Activated T-helper 1 cell treated with anti-CD3 and anti-CD28 coated beads, Interleukin-12 subunit alpha, Interleukin-12 subunit beta, Interleukin-2, Interleukin-4 antibody, amounts not matched to agents 30 ng/mL and 10 ng/mL and 1 ng/mL, durations not matched to agents 14 hours and 24 hours and 36 hours (primary cell): ENCODE measurements at regions not wholly inside any gene's neighbourhood (a gene's known extent, or its start where the extent isn't known, plus 50 kb on each side); places are given as distances from the start of the nearest gene placed in this dataset.

Source experiments
- DNase-seq: peaks from one replicate; pipeline ENCODE4 v3.0.0; 2021; ENCODE audit warnings: low spot score
- H3K27ac Mint-ChIP-seq: one replicate; pipeline ENCODE4 v1.8.0; 2021; ENCODE audit warnings: mild to moderate bottlenecking, mixed read lengths
- H3K27me3 Mint-ChIP-seq: one replicate; pipeline ENCODE4 v1.8.0; 2022; ENCODE audit warnings: mild to moderate bottlenecking, moderate library complexity, mixed read lengths; ENCODE audit not compliant: insufficient read depth
- H3K36me3 Mint-ChIP-seq: one replicate; pipeline ENCODE4 v1.8.0; 2021; ENCODE audit warnings: low read depth, mixed read lengths
- H3K4me1 Mint-ChIP-seq: one replicate; pipeline ENCODE4 v1.8.0; 2021; ENCODE audit warnings: low read depth, mixed read lengths
- H3K4me3 Mint-ChIP-seq: one replicate; pipeline ENCODE4 v1.8.0; 2021; ENCODE audit warnings: mild to moderate bottlenecking, moderate library complexity, mixed read lengths
- H3K9me3 Mint-ChIP-seq: one replicate; pipeline ENCODE4 v1.8.0; 2021; ENCODE audit warnings: mixed read lengths
- intact Hi-C: fragments of 100-400 bp; cut with micrococcal nuclease; formaldehyde crosslinking; loops from one replicate; pipeline ENCODE4 v1.15.1; 2024

DNA sequence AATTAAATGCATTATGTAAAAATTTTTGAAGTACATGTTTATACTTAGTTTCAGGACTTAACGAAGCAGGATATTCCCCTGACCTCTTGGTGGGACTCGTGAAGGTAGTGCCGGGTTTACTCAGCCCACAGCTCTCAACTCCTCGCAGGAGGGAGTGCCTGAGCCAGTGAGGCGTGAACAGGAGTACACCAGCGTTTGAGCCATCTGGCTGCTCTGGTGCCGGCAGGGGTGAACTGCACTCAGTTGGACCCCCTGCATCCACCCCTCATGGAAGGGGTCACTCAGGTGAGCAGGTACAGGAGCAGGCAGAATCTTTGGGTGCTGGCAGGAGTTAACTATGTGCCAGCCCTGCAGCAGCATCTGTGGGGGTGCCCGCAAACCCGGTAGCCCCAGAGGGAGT, 625.1 kb upstream of the PCDH15 start:
- H3K4me3 Mint-ChIP-seq: no peak overlapping the region
- no peak for DNase-seq
- no peaks in the 10 kb centered on the region for H3K9me3 Mint-ChIP-seq
- intact Hi-C loops: no loop called here
- H3K36me3 Mint-ChIP-seq: no peaks in the 10 kb centered on the region
- no peak overlapping the region for H3K27ac Mint-ChIP-seq
- no peaks in the 10 kb centered on the region for H3K27me3 Mint-ChIP-seq
- no peaks in the 10 kb centered on the region for H3K4me1 Mint-ChIP-seq

DNA sequence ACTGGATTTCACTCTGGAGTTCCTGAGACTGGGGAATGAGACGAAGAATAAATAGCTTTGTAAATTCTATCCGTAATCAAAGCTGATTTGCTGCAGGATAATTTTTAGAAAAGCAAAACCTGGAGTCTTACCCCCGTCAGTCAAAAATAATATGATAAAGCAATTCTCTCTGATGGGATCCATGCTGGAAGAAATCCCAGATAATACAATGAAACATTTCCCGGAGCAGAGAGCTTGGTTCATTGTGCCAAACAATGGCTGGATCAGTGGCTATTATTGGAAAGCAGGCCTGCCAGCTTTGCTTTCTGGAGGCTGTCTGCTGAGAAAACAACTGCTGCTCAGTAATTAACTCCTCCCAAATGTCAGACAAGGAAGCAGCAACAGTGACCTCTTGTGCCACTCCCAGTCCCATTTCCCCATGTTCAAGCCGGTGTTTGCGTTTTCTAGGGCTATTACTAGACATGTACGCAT, 609.4 kb upstream of the PCDH15 start:
- intact Hi-C loops: no loop called here
- Mint-ChIP-seq H3K4me3 (no peak overlapping the region), H3K9me3 (no peaks in the 10 kb centered on the region), H3K4me1 (no peaks in the 10 kb centered on the region), H3K36me3 (no peaks in the 10 kb centered on the region), H3K27me3 (no peaks in the 10 kb centered on the region), H3K27ac (no peak overlapping the region)
- no peak for DNase-seq

DNA sequence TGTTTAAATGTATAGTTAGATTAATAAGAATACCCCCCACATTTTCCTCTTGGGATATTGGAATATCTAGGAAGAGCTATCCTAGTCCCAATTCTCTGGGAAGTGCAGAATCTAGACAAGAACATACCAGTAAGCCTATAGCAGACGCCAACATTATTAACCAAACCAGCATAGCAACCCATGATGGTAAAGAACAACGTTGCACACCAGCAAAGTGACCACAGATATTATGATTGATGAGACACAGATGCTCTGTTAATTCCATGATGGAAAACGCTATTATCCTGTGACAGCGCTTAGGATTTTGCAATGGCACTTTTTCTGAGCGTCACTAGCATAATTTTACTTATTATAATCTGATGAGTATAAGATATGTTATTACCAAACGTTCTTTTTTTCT, 603.1 kb upstream of the PCDH15 start:
- intact Hi-C loops: no loop called here
- no peak overlapping the region for H3K27ac Mint-ChIP-seq
- H3K4me3 Mint-ChIP-seq: no peak overlapping the region
- H3K9me3 Mint-ChIP-seq: no peaks in the 10 kb centered on the region
- no peaks in the 10 kb centered on the region for H3K4me1 Mint-ChIP-seq
- DNase-seq: no peak
- H3K36me3 Mint-ChIP-seq: no peaks in the 10 kb centered on the region
- H3K27me3 Mint-ChIP-seq: no peaks in the 10 kb centered on the region

DNA sequence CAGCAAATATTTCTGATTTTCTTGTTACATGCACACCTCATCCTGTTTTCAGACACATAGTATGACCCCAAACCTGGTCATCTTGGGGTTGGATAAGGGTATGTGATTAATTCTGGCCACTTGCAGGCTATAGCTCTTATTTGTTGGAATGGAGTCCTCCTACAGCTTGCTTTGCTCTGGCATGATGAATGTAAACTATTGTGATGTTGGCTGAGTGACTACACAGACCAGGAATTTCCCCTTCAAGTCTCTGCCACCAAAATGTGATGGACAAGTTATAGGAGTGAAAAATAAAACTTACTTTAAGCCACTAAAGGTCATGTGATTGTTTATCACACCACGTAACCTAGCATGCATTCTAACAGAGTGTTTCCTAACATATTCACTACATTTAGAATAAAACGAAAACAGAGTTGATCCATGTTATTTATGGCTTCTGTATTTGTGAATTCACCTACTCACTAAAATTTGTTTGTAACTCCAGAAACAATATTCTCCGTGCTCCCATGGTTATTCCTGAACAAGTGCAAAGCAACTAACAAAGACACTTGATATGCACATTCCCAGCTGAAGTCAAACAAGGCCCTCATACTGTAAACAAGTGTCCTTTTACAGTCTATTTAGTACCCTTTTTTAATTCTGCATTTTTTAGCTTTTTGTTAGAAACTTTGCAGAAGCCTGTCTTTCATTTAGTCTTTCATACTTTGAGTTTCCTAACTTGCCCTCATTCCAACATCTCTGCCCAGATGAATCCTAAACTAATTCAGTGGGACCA, 599.2 kb upstream of the PCDH15 start:
- H3K27me3 Mint-ChIP-seq: no peaks in the 10 kb centered on the region
- H3K36me3 Mint-ChIP-seq: no peaks in the 10 kb centered on the region
- DNase-seq: no peak
- no peaks in the 10 kb centered on the region for H3K4me1 Mint-ChIP-seq
- H3K9me3 Mint-ChIP-seq: no peaks in the 10 kb centered on the region
- intact Hi-C loops: no loop called here
- no peak overlapping the region for H3K27ac Mint-ChIP-seq
- no peak overlapping the region for H3K4me3 Mint-ChIP-seq

DNA sequence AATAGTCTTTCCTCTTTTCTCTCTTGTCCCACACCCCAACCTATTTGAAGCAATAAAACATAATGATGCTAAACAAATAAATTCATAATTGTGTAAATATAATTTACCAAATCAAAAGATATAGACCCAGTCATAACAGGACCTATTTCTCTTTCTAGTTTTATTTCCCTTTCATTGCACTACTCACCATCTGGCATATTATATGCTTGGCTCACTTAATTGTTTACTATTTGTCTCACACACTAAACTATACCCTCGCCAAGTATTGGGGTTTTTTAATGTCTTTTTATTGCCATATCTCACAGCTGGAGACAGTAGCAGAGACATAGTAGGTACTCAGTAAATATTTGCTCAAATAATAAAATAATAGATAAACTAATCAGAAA, 597.5 kb upstream of the PCDH15 start:
- Mint-ChIP-seq H3K9me3 (no peaks in the 10 kb centered on the region), H3K36me3 (no peaks in the 10 kb centered on the region), H3K27me3 (no peaks in the 10 kb centered on the region), H3K4me1 (no peaks in the 10 kb centered on the region), H3K27ac (no peak overlapping the region), H3K4me3 (no peak overlapping the region)
- intact Hi-C loops: no loop called here
- no peak for DNase-seq

DNA sequence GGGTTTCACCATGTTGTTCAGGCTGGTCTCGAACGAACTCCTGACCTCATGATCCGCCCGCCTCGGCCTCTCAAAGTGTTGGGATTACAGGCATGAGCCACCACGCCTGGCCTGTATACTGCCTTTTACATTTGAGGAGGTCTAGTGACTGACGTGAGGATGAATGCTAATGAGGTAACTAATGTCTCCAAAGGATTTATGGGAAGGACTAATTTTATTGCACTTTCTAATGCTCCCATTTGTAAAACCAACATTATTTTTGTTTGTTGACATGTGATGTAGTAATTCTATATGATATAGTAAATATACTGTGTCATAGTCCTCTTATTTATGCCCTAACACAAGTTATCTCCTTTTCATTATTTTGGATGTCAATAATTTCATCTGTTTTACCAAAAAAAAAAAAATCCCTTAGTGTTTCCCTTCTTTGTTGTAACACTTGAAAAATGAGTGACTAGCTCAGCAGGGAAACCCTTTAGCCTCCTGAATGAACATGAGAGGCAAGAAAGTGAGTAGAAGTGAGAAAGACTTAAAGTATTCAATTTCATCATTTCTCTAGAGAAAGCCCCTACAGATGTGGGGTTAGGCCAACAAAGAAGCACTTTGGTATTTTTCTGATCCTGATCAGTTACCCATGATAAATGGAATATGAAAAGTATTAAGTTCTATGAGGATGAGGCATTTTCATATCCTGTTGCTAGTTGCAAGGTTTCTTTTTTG, 596.9 kb upstream of the PCDH15 start:
- no peaks in the 10 kb centered on the region for H3K27me3 Mint-ChIP-seq
- no peak for DNase-seq
- no peak overlapping the region for H3K27ac Mint-ChIP-seq
- intact Hi-C loops: no loop called here
- H3K36me3 Mint-ChIP-seq: no peaks in the 10 kb centered on the region
- no peak overlapping the region for H3K4me3 Mint-ChIP-seq
- no peaks in the 10 kb centered on the region for H3K9me3 Mint-ChIP-seq
- no peaks in the 10 kb centered on the region for H3K4me1 Mint-ChIP-seq

DNA sequence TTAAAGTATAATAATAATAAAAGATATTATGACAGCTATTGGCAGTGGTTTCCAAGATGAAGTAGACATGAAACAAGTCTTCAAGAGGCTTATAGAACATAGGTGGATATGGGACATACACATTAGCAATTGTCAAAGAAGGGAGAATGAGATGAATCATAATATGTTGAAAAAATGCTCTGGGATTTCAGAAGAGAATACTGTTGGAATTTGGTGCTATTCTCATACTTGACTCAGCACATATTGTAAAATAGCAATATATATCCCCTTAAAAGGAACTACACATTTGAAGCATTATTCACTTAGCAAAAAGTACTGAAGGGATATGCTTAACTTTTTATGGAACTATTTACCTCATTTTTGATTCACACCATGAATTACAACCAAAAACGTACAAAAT, 577.2 kb upstream of the PCDH15 start:
- intact Hi-C loops: no loop called here
- no peaks in the 10 kb centered on the region for H3K27me3 Mint-ChIP-seq
- H3K9me3 Mint-ChIP-seq: no peaks in the 10 kb centered on the region
- no peak for DNase-seq
- H3K4me3 Mint-ChIP-seq: no peak overlapping the region
- no peaks in the 10 kb centered on the region for H3K4me1 Mint-ChIP-seq
- no peak overlapping the region for H3K27ac Mint-ChIP-seq
- H3K36me3 Mint-ChIP-seq: no peaks in the 10 kb centered on the region

DNA sequence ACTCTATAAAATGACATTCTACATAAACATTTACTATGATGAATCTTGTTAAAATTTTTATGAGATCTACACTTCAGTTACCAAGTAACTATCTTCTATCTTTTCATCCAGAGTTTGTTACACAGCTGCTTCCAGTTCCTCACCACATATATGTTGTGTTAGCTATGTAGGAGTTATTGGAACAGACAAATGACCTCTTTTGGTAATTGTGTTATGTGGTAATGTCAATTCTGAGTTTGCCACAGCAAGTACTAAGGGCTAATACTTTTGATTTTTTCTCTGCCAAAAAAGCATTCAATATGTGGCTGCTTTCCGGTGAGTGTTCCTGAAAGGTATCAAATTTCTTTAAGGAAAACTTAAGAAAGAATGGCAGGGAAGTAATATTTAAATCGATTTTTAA, 573.9 kb upstream of the PCDH15 start:
- intact Hi-C loops: no loop called here
- no peaks in the 10 kb centered on the region for H3K36me3 Mint-ChIP-seq
- H3K27ac Mint-ChIP-seq: no peak overlapping the region
- H3K4me1 Mint-ChIP-seq: no peaks in the 10 kb centered on the region
- H3K4me3 Mint-ChIP-seq: no peak overlapping the region
- no peaks in the 10 kb centered on the region for H3K27me3 Mint-ChIP-seq
- no peak for DNase-seq
- H3K9me3 Mint-ChIP-seq: no peaks in the 10 kb centered on the region

DNA sequence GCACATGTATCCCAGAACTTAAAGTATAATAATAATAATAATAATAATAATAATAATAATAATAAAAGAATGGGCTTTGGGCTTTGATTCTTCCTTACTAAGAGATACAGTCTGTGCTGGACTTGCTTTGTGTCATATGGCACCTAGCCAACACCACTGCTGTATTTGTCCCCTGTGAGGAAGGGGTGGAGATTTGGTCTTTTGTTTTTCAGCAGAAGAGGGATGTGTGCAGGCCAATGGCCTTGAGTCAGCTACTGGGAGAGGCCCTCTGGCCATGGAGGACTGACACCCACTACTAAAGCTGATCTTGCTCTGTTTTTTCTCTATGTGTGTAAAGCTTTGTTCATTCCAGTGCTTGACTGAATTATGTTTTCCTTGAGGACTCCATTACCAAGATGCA, 573.0 kb upstream of the PCDH15 start:
- Mint-ChIP-seq H3K27ac (no peak overlapping the region), H3K9me3 (no peaks in the 10 kb centered on the region), H3K4me1 (no peaks in the 10 kb centered on the region), H3K27me3 (no peaks in the 10 kb centered on the region), H3K4me3 (no peak overlapping the region), H3K36me3 (no peaks in the 10 kb centered on the region)
- no peak for DNase-seq
- intact Hi-C loops: no loop called here

DNA sequence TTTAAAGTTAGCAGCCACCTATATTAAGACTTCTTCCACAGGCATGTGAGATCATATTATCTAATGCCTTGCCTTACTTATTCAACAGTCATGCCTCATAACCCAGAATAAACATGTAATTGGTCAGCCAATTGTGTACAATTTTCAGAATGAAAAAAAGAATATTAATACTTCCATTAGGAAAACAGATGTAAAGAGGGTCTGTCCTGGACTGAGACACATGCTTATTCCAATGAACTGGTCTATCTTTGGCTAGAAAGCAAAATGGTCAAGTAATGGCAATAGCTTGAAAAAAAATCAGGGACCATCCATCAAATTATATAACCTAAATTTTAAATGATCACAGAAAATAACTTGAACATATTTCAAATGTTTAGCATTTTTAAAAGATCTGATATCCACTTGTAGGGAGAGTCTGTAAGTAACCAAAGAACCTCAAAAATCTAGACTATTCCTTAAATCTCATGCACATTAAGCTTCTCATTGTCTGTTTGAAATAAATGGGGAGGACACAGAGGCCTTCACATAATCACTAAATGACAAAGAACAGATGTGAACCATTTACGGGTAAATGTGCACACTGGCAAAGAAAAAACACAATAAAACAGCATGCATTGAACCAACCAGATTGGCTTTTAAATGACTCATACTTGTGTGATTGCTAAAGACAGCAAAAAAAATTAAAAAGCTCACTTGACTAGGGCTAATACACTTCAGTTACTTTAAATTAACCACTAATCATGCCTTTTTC, 568.8 kb upstream of the PCDH15 start:
- Mint-ChIP-seq H3K4me1 (no peaks in the 10 kb centered on the region), H3K27ac (no peak overlapping the region), H3K27me3 (no peaks in the 10 kb centered on the region), H3K9me3 (no peaks in the 10 kb centered on the region), H3K4me3 (no peak overlapping the region), H3K36me3 (no peaks in the 10 kb centered on the region)
- intact Hi-C loops: no loop called here
- DNase-seq: no peak

DNA sequence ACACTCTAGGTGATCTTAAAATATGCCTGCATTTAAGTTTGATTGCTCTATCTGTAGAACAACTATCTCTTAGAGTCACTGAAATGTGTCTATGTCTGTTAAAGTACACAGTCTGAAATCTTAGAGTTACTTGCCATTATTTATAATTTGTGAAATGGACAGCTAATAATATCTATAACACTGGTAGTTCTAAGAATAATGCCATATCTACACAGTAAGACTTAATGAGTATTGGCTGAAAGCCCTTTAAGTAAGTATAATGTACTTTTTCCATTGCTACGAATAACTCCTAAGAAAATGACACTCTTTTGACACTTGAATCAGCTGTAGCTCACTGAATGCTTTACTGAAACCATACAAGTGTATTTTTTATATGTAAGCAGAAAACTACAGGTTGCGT, 567.4 kb upstream of the PCDH15 start:
- no peaks in the 10 kb centered on the region for H3K9me3 Mint-ChIP-seq
- no peak overlapping the region for H3K4me3 Mint-ChIP-seq
- intact Hi-C loops: no loop called here
- DNase-seq: no peak
- no peaks in the 10 kb centered on the region for H3K4me1 Mint-ChIP-seq
- H3K27ac Mint-ChIP-seq: no peak overlapping the region
- H3K27me3 Mint-ChIP-seq: no peaks in the 10 kb centered on the region
- no peaks in the 10 kb centered on the region for H3K36me3 Mint-ChIP-seq

DNA sequence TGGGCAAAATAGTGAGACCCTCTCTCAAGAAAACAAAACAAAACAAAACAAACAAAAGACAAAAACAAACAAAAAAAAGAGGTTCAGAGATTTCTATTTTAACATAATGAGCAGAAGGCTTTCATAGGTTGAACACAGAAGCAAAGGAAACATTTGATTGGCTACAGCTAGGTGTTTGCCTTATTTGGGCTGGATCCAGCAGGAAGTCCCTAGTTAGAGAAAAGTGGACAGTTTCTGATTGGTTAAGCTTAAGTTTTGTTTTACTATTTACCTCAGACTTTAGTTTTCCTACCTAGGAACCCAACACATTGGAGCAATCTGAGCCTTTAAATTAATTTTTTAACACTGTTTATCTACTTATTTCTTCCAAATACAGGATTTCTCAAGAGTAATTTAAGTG, 566.5 kb upstream of the PCDH15 start:
- no peaks in the 10 kb centered on the region for H3K27me3 Mint-ChIP-seq
- intact Hi-C loops: no loop called here
- no peaks in the 10 kb centered on the region for H3K36me3 Mint-ChIP-seq
- H3K4me3 Mint-ChIP-seq: no peak overlapping the region
- no peaks in the 10 kb centered on the region for H3K9me3 Mint-ChIP-seq
- no peak for DNase-seq
- no peak overlapping the region for H3K27ac Mint-ChIP-seq
- H3K4me1 Mint-ChIP-seq: no peaks in the 10 kb centered on the region

DNA sequence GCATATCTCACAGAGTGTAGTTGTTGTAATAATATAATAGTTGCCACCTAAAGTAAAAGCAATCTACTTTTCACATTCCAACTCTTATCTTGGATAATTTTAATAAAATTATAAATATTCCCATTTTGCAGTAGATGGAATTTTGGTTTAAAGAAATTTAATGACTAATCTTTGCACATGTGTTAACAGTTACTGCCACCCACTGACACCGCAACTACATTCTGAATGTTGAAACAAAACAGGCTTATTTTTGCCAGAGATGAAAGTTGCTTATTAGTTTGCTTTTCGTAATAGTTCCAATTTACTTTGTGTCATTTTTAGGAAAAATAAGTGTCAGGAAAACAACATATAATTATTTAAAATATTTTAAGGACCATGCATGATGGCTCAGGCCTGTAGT, 557.5 kb upstream of the PCDH15 start:
- Mint-ChIP-seq H3K27me3 (no peaks in the 10 kb centered on the region), H3K4me1 (no peaks in the 10 kb centered on the region), H3K27ac (no peak overlapping the region), H3K4me3 (no peak overlapping the region), H3K9me3 (no peaks in the 10 kb centered on the region), H3K36me3 (no peaks in the 10 kb centered on the region)
- intact Hi-C loops: no loop called here
- DNase-seq: no peak
